Lower leg skin (tissue), 4 donors: ENCODE measurements at regions not wholly inside any gene's neighbourhood (a gene's known extent, or its start where the extent isn't known, plus 50 kb on each side); places are given as distances from the start of the nearest gene placed in this dataset.

Experiments
- DNase-seq, 2 donors: peaks; one replicate each; pipeline ENCODE4 v3.0.0-alpha.2; 2019; ENCODE audit warnings: low spot score in 2 of 2
- H3K4me3 ChIP-seq: fragments of 200-600 bp; sonication (generic); 2 replicates; pipeline ENCODE4 v1.5.1; 2017; ENCODE audit warnings: mild to moderate bottlenecking, low read depth; ENCODE audit not compliant: poor library complexity, severe bottlenecking
- CTCF ChIP-seq, 3 donors: fragments of 450-650 bp; IDR thresholded peaks; one replicate each; pipeline ENCODE4 v1.5.1; 2016; ENCODE audit warnings: antibody characterized with exemption in 3 of 3, mild to moderate bottlenecking in 3 of 3, moderate library complexity in 2 of 3
- POLR2A ChIP-seq, 2 donors: fragments of 450-650 bp; IDR thresholded peaks; one replicate each; pipeline ENCODE4 v1.6.1; 2016 to 2017; ENCODE audit warnings: antibody characterized with exemption in 2 of 2, mild to moderate bottlenecking in 1 of 2, moderate library complexity in 1 of 2
- WGBS, 2 donors: methylation state at CpG; one replicate each; pipeline ENCODE4 v1.1.5; 2018; 5-methylcytosine and 5-hydroxymethylcytosine counted together
- intact Hi-C: fragments of 100-400 bp; cut with DNase I; formaldehyde crosslinking; loops from one replicate; pipeline ENCODE4 v1.15.0; 2023; ENCODE audit warnings: low total_unique reads

- intact Hi-C loops = no loop called here
- WGBS, 2 donors = 69 to 76% methylated on average over 14 of the region's 14 CpGs
- DNase-seq = no peak
- TF ChIP-seq POLR2A (IDR thresholded peaks at IDR 0.05) = no peak
- TF ChIP-seq CTCF (IDR thresholded peaks at IDR 0.05) = no peak
- H3K4me3 ChIP-seq = no peak overlapping the region
Observed at GRCh38 chr22:46060292-46061123, 83.5 kb upstream of the WNT7B start.

GRCh38 chr22:46061124-46061500 lies 84.2 kb upstream of the WNT7B start:
- peak in 1 of 2 donors; percentile 84 for DNase-seq
- intact Hi-C loops = no loop called here
- no peak for TF ChIP-seq CTCF (IDR thresholded peaks at IDR 0.05)
- TF ChIP-seq POLR2A (IDR thresholded peaks at IDR 0.05) = no peak
- WGBS, 2 donors = 62 to 81% methylated on average over 22 to 33 of the region's 38 CpGs
- H3K4me3 ChIP-seq = no peak overlapping the region

- peak in 1 of 2 donors; percentile 84 for DNase-seq
- WGBS, 2 donors = 77 to 81% methylated on average over 47 to 68 of the region's 79 CpGs
- TF ChIP-seq POLR2A (IDR thresholded peaks at IDR 0.05) = no peak
- TF ChIP-seq CTCF (IDR thresholded peaks at IDR 0.05) = no peak
- intact Hi-C loops = no loop called here
- no peak overlapping the region for H3K4me3 ChIP-seq
Observed at GRCh38 chr22:46061501-46062231, 84.7 kb upstream of the WNT7B start.

- WGBS, 2 donors = 67 to 70% methylated on average over 13 of the region's 13 CpGs
- no peak for TF ChIP-seq CTCF (IDR thresholded peaks at IDR 0.05)
- no peak for TF ChIP-seq POLR2A (IDR thresholded peaks at IDR 0.05)
- intact Hi-C loops = no loop called here
- DNase-seq = peak in 1 of 2 donors; percentile 81
- no peak overlapping the region for H3K4me3 ChIP-seq
Observed at GRCh38 chr22:46062232-46062615, 85.3 kb upstream of the WNT7B start.

- H3K4me3 ChIP-seq = no peak overlapping the region
- WGBS, 2 donors = 38 to 57% methylated on average over 14 of the region's 15 CpGs
- TF ChIP-seq CTCF (IDR thresholded peaks at IDR 0.05) = no peak
- no peak for TF ChIP-seq POLR2A (IDR thresholded peaks at IDR 0.05)
- intact Hi-C loops = no loop called here
- DNase-seq = peak in 1 of 2 donors; percentile 86
Observed at GRCh38 chr22:46062971-46063631, 86.1 kb upstream of the WNT7B start.
